ENCODE measurements at regions not wholly inside any gene's neighbourhood (a gene's known extent, or its start where the extent isn't known, plus 50 kb on each side); places are given as distances from the start of the nearest gene placed in this dataset.
A peak's percentile ranks its signal among the peaks of the same experiment; 100 is the strongest.

DNA sequence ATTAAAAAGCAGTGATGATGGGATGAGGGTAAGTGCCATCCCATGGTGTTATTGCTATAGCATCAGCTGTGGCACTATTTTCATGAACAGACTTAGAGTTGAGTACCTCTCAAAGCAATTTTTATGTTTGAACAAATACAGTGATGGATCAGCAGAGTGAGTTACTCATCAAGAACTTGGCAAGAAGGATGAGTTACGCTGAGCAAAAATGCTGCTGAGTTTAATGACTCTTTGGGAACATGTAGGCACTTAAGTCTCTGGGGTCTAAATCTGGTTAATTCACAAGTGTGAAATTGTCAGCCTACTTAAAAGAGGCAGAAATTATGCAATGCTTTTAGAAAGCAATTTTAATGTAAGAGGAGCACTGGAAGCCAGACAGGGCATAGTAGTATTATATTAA is 78.5 kb upstream of the AHI1 start:
- Histone ChIP-seq H3K4me1 (no peaks in the 10 kb centered on the region), H3K4me3 (no peak overlapping the region), H3K27me3 (no peaks in the 10 kb centered on the region), H3K27ac (no peak overlapping the region), H3K9me3 (peaks cover 0 to 6% (median 0%) of the 10 kb centered on the region in 12 donors), H3K36me3 (no peaks in the 10 kb centered on the region)
- DNase-seq = no peak
- peak in 1 of 4 donors; percentile 38 for ATAC-seq
- intact Hi-C loops (cut with DNase I) = no loop called here
- TF ChIP-seq, protein P1, sequence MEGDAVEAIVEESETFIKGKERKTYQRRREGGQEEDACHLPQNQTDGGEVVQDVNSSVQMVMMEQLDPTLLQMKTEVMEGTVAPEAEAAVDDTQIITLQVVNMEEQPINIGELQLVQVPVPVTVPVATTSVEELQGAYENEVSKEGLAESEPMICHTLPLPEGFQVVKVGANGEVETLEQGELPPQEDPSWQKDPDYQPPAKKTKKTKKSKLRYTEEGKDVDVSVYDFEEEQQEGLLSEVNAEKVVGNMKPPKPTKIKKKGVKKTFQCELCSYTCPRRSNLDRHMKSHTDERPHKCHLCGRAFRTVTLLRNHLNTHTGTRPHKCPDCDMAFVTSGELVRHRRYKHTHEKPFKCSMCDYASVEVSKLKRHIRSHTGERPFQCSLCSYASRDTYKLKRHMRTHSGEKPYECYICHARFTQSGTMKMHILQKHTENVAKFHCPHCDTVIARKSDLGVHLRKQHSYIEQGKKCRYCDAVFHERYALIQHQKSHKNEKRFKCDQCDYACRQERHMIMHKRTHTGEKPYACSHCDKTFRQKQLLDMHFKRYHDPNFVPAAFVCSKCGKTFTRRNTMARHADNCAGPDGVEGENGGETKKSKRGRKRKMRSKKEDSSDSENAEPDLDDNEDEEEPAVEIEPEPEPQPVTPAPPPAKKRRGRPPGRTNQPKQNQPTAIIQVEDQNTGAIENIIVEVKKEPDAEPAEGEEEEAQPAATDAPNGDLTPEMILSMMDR (IDR thresholded peaks at IDR 0.05) = no peak
- no peak for TF ChIP-seq POLR2A (IDR thresholded peaks at IDR 0.05)
- 77 to 94% (median 86%) methylated on average over 1 of the region's 1 CpG for WGBS, 4 donors

DNA sequence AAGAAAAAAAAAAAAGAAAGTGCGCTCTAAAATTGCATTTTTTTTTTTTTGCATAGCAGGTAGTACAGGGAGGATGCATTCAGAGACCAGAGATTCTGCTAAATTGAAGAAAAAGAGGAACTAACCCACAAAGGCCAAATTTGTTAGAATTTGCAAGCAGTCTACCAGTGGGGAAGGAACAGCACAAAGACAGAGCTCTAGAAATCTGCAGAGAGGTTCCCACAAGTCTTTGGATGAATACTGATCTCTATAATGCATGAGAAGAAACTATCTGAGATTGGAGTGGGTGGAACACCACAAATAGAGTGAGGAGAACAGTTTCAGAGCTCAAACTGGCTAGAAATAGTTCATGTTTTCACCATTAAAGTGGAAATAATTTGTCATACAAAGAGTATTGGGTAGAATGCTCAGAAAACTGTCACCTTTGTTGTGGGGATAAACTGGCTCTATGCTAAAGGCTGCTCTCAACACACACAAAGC is 79.6 kb upstream of the AHI1 start:
- no peaks in the 10 kb centered on the region for H3K27me3 ChIP-seq
- TF ChIP-seq, protein P1 (IDR thresholded peaks at IDR 0.05) = no peak
- TF ChIP-seq POLR2A (IDR thresholded peaks at IDR 0.05) = no peak
- no peak overlapping the region for H3K27ac ChIP-seq
- WGBS, 4 donors = 82 to 97% (median 91%) methylated on average over 1 of the region's 1 CpG
- intact Hi-C loops (cut with DNase I) = no loop called here
- no peak overlapping the region for H3K4me3 ChIP-seq
- no peaks in the 10 kb centered on the region for H3K4me1 ChIP-seq
- ATAC-seq = no peak
- H3K36me3 ChIP-seq = no peaks in the 10 kb centered on the region
- DNase-seq = no peak
- H3K9me3 ChIP-seq = peaks cover 0 to 6% (median 0%) of the 10 kb centered on the region in 12 donors

DNA sequence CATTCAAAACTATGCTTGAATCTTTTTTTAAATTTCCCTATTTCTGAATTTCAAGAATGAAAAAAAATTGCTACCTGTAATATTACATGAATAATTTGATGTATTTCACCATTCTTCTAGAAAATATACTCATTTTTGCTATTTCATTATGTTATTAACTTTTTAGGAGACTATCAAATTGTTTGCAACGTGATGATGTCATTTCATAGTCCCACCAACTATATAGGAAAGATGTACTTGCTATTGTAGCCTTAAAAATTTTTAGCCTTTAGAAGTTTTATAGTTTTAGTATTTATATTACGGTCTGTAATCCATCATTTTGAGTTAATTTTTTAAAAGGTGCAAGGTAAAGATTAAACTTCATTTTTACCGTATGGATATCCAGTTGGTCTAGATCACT is 81.4 kb upstream of the AHI1 start:
- ATAC-seq (no peak), DNase-seq (no peak)
- Histone ChIP-seq H3K27ac (no peak overlapping the region), H3K9me3 (no peaks in the 10 kb centered on the region), H3K4me3 (no peak overlapping the region), H3K27me3 (no peaks in the 10 kb centered on the region), H3K4me1 (no peaks in the 10 kb centered on the region), H3K36me3 (no peaks in the 10 kb centered on the region)
- no peak for TF ChIP-seq POLR2A (IDR thresholded peaks at IDR 0.05)
- TF ChIP-seq, protein P1 (IDR thresholded peaks at IDR 0.05) = no peak
- intact Hi-C loops (cut with DNase I) = no loop called here
- WGBS, 4 donors = 90 to 92% (median 91%) methylated on average over 3 of the region's 3 CpGs

DNA sequence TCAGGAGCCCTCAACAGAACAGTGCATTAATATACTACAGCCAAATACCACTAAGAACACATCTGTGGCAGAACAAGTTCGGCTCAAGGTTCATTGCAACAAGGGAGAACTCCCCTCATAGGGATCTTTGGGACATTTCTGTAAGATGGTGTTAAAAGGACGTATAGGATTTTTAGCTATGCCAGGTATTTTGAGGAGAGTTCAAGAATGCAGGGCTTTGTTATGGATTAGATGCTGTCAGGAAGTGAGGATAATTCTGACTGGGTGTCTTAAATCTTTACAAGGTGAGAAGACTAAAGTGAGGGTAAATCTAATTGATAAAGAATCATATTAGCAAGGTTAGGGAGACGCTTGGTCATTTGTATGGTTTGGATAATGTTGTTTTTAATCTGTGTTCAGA is 83.7 kb upstream of the AHI1 start:
- Histone ChIP-seq H3K27ac (no peak overlapping the region), H3K4me1 (no peaks in the 10 kb centered on the region), H3K36me3 (no peaks in the 10 kb centered on the region), H3K9me3 (no peaks in the 10 kb centered on the region), H3K4me3 (no peak overlapping the region), H3K27me3 (no peaks in the 10 kb centered on the region)
- intact Hi-C loops (cut with DNase I) = no loop called here
- TF ChIP-seq, protein P1 (IDR thresholded peaks at IDR 0.05) = no peak
- ATAC-seq (no peak), DNase-seq (no peak)
- WGBS, 4 donors = 92 to 96% (median 93%) methylated on average over 3 of the region's 3 CpGs

Measured in heart left ventricle (tissue), 16 donors.